Esophagus squamous epithelium (tissue), 4 donors: ENCODE measurements at regions not wholly inside any gene's neighbourhood (a gene's known extent, or its start where the extent isn't known, plus 50 kb on each side); places are given as distances from the start of the nearest gene placed in this dataset.

Experiments used
- POLR2A ChIP-seq, 4 donors: fragments of 450-650 bp; IDR thresholded peaks; one replicate each; pipeline ENCODE4 v1.6.1; 2017; ENCODE audit warnings: antibody characterized with exemption in 4 of 4, mild to moderate bottlenecking in 4 of 4, moderate library complexity in 3 of 4
- TF ChIP-seq, protein P1 (sequence below), 6 experiments: fragments of 450-650 bp in 4 of 6; fragments of 200-600 bp in 2 of 6; sonication (generic) in 2 of 6; IDR thresholded peaks; one replicate each; pipeline ENCODE4 v1.5.1; 2016 to 2019; ENCODE audit warnings: antibody characterized with exemption in 6 of 6, mild to moderate bottlenecking in 4 of 6, moderate library complexity in 4 of 6

DNA sequence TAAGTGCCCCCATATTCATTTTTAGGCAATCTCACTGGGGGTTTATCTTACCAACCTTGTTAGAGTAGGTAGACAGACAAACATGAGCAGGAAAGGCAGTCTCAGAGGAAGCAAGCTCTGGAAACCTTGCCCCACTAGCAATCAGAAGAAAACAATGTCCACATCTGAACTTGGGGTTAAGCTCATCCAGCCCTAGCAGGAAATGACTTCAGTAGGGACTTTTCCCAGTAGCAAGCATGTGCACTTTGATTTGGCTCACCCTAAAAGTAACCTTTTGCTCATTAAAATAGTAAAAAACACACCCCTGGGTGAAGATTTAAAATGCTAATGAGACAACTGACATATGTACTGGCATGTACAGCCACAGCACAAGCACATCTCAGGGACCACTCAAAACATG lies 175.5 kb downstream of the AKAIN1 start:
- TF ChIP-seq, protein P1, sequence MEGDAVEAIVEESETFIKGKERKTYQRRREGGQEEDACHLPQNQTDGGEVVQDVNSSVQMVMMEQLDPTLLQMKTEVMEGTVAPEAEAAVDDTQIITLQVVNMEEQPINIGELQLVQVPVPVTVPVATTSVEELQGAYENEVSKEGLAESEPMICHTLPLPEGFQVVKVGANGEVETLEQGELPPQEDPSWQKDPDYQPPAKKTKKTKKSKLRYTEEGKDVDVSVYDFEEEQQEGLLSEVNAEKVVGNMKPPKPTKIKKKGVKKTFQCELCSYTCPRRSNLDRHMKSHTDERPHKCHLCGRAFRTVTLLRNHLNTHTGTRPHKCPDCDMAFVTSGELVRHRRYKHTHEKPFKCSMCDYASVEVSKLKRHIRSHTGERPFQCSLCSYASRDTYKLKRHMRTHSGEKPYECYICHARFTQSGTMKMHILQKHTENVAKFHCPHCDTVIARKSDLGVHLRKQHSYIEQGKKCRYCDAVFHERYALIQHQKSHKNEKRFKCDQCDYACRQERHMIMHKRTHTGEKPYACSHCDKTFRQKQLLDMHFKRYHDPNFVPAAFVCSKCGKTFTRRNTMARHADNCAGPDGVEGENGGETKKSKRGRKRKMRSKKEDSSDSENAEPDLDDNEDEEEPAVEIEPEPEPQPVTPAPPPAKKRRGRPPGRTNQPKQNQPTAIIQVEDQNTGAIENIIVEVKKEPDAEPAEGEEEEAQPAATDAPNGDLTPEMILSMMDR (IDR thresholded peaks at IDR 0.05) = no peak
- no peak for TF ChIP-seq POLR2A (IDR thresholded peaks at IDR 0.05)
